ENCODE measurements at regions not wholly inside any gene's neighbourhood (a gene's known extent, or its start where the extent isn't known, plus 50 kb on each side); places are given as distances from the start of the nearest gene placed in this dataset.
A peak's percentile ranks its signal among the peaks of the same experiment; 100 is the strongest.
"Not testable (repeated sequence)": the region's sequence is repeated elsewhere in the genome, so short reads cannot be mapped to it uniquely, and the experiment has no call there.

GRCh38 chr5:18455521-18455920 lies 821.3 kb downstream of the TAF11L14 start:
- Histone ChIP-seq H3K36me3 (no peaks in the 10 kb centered on the region), H3K4me1 (no peaks in the 10 kb centered on the region), H3K9me3 (no peaks in the 10 kb centered on the region), H3K4me3 (no peak overlapping the region), H3K27me3 (no peaks in the 10 kb centered on the region), H3K27ac (no peak overlapping the region)
- intact Hi-C loops (cut with DNase I), result no loop called here
- WGBS, 2 donors, result 52 to 61% methylated on average over 2 of the region's 2 CpGs
- ATAC-seq (no peak), DNase-seq (no peak), FAIRE-seq (no peak)
- no peak for TF ChIP-seq CTCF (IDR thresholded peaks at IDR 0.05)

- DNase-seq (no peak), ATAC-seq (no peak), FAIRE-seq (no peak)
- no peak for TF ChIP-seq CTCF (IDR thresholded peaks at IDR 0.05)
- H3K27me3 ChIP-seq, result no peaks in the 10 kb centered on the region
- no peaks in the 10 kb centered on the region for H3K9me3 ChIP-seq
- H3K4me3 ChIP-seq, result no peak overlapping the region
- no peak overlapping the region for H3K27ac ChIP-seq
- 81 to 87% methylated on average over 5 of the region's 5 CpGs for WGBS, 2 donors
- intact Hi-C loops (cut with DNase I), result no loop called here
- no peaks in the 10 kb centered on the region for H3K4me1 ChIP-seq
- H3K36me3 ChIP-seq, result no peaks in the 10 kb centered on the region
These were observed 823.0 kb downstream of the TAF11L14 start for GRCh38 chr5:18457255-18457654.

DNA sequence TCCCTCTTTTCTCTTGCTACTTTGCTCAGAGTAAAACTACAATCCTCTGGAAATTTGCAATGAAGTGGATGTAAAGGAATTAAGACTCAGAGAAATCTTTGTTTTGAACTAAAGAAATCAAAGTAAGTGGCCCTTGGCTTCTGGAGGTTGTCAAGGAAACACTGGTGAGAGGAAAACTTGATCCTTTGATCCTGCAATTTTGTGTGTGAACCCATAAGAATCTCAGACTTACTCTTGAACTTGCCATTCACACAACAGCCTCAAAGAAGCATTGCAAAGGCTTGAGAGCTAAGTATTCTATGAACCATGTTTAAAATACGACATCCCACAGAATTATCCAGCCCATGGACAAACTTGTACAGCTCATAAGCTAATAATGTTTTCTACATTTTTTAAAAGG lies 827.5 kb downstream of the TAF11L14 start:
- no peaks in the 10 kb centered on the region for H3K27me3 ChIP-seq
- no peaks in the 10 kb centered on the region for H3K4me1 ChIP-seq
- TF ChIP-seq CTCF (IDR thresholded peaks at IDR 0.05), result no peak
- H3K27ac ChIP-seq, result no peak overlapping the region
- 49 to 52% methylated on average over 1 of the region's 1 CpG for WGBS, 2 donors
- H3K9me3 ChIP-seq, result no peaks in the 10 kb centered on the region
- no peak for DNase-seq
- intact Hi-C loops (cut with DNase I), result loop anchor here in 1 of 3 donors (10.0 kb wide), 1 partner anchor 243 kb away; no protein-coding TSS in a partner anchor
- H3K4me3 ChIP-seq, result no peak overlapping the region
- ATAC-seq, result no peak
- no peak for FAIRE-seq
- no peaks in the 10 kb centered on the region for H3K36me3 ChIP-seq

DNA sequence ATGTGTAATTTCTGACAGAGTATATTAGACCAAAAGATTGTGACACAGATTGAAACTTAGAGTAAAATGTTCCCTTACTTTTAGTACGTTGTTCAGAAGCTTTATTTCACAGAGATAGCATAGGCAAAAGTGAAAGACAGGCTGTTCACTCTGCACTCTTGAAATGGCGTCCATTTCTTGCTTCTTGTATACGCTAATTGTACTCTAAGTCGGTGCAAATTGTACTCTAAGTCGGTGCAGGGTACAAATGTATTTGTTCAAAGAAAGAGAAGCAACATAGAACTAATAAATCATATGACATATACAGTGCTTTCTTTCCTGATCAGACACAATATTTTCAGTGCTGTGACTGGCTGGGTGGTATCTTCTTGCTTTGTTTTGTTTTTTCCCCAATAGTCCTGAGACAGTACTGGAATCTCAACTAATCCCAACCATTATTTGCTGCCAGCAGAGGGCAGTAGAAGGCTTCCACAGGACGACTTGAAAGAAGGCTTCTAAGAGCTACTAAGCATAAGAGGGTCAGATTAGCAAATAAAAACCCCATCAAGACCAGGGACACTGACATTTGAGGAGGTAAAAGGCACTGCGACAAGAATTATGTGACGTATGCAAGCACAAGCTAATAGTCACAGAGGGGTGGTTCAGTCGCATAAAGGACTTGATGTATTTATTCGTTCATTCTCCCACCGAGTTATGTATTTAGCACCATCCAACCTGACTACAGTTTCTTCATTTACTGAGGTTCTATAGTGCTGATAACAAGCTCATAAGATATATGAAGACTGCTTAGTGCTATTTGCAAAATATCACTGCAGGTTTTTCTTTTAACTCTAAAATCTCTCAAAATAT lies 831.8 kb downstream of the TAF11L14 start:
- 46 to 51% methylated on average over 11 of the region's 11 CpGs for WGBS, 2 donors
- Histone ChIP-seq H3K27ac (no peak overlapping the region), H3K9me3 (no peaks in the 10 kb centered on the region), H3K4me3 (no peak overlapping the region), H3K27me3 (no peaks in the 10 kb centered on the region), H3K4me1 (no peaks in the 10 kb centered on the region), H3K36me3 (no peaks in the 10 kb centered on the region)
- peak in 3 of 6 donors; percentile 13 to 61 (median 43) for DNase-seq
- FAIRE-seq, result no peak
- peak in 3 of 4 donors; percentile 51 to 90 (median 85) for ATAC-seq
- intact Hi-C loops (cut with DNase I), result loop anchor here in 1 of 3 donors (10.0 kb wide), 1 partner anchor 239 kb away; no protein-coding TSS in a partner anchor
- peak in 3 of 4 donors; percentile 38 to 59 (median 51) for TF ChIP-seq CTCF (IDR thresholded peaks at IDR 0.05)

DNA sequence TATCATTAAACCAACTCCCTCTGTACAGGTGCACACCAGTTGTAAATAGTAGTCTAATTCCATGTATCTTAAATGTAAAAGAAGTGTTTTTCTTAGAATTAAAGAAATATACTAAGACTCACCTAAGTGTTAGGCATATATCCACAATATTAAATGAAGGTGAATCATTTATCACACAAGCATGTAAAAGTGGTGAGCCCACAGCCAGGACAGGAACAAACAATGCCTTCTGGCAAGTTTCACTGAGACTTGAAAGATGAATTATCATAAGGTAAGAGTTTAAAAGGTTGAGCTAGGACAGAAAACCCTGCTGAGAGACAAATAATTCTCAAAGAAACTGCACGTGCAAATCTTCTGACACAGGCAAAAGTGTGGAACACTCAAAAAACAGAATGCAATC lies 832.5 kb downstream of the TAF11L14 start:
- Histone ChIP-seq H3K27me3 (no peaks in the 10 kb centered on the region), H3K9me3 (no peaks in the 10 kb centered on the region), H3K4me1 (no peaks in the 10 kb centered on the region), H3K27ac (no peak overlapping the region), H3K4me3 (no peak overlapping the region), H3K36me3 (no peaks in the 10 kb centered on the region)
- TF ChIP-seq CTCF (IDR thresholded peaks at IDR 0.05), result no peak
- DNase-seq (no peak), ATAC-seq (no peak), FAIRE-seq (no peak)
- intact Hi-C loops (cut with DNase I), result loop anchor here in 1 of 3 donors (10.0 kb wide), 1 partner anchor 238 kb away; no protein-coding TSS in a partner anchor
- WGBS, 2 donors, result 28 to 38% methylated on average over 1 of the region's 1 CpG

- H3K27me3 ChIP-seq; FAIRE-seq; H3K9me3 ChIP-seq; H3K27ac ChIP-seq; H3K4me3 ChIP-seq; ATAC-seq; DNase-seq; H3K4me1 ChIP-seq; H3K36me3 ChIP-seq; intact Hi-C loops (cut with DNase I): not testable (repeated sequence)
- WGBS, 2 donors, result 83 to 88% methylated on average over 10 to 15 of the region's 15 CpGs
These were observed 837.5 kb downstream of the TAF11L14 start for GRCh38 chr5:18471791-18472190.
